ENCODE measurements at regions not wholly inside any gene's neighbourhood (a gene's known extent, or its start where the extent isn't known, plus 50 kb on each side); places are given as distances from the start of the nearest gene placed in this dataset.

DNA sequence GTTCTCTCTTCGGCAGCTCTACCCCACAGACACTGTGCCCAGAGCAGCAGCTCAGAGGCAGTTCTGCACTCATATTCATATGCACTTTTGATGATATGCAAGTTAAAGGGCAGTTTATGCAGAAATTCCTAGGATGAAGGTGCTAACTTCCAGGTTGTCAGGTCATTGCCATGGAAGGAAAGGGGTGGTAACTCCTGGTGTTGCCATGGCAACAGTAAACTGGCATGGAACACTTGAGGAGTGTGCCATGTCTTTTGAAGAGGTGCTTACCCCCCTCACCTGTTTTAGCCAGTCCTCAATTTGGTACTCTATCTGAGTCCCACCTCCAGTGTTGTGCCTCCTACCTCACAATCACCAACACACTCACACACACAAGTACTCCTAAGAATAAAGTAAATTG is 539.4 kb upstream of the BTBD3 start:
- no peaks in the 10 kb centered on the region for H3K27me3 ChIP-seq (ENCODE audit: insufficient read depth)
- no peaks in the 10 kb centered on the region for H3K9me3 ChIP-seq
- no peaks in the 10 kb centered on the region; a peak in 1 of 4 replicates for H3K4me1 ChIP-seq (ENCODE audit: control insufficient read depth in 1 of 2, insufficient read depth in 2 of 2, low read depth in 1 of 2, low read length in 1 of 2)
- no peak for DNase-seq
- no peaks in the 10 kb centered on the region for H3K79me2 ChIP-seq (ENCODE audit: insufficient read depth)
- H2AFZ ChIP-seq (ENCODE audit: low read depth) = no peak overlapping the region
- no peak for TF ChIP-seq NFIC (IDR thresholded peaks at IDR 0.05; ENCODE audit: borderline replicate concordance)
- TF ChIP-seq RXRA (IDR thresholded peaks at IDR 0.05; ENCODE audit: borderline replicate concordance, low read depth) = no peak
- TF ChIP-seq EZH2phosphoT487 (IDR thresholded peaks at IDR 0.05; ENCODE audit: borderline replicate concordance, low read depth) = no peak
- TF ChIP-seq RFX5 (IDR thresholded peaks at IDR 0.05; ENCODE audit: low read length) = no peak
- TF ChIP-seq, protein P1, sequence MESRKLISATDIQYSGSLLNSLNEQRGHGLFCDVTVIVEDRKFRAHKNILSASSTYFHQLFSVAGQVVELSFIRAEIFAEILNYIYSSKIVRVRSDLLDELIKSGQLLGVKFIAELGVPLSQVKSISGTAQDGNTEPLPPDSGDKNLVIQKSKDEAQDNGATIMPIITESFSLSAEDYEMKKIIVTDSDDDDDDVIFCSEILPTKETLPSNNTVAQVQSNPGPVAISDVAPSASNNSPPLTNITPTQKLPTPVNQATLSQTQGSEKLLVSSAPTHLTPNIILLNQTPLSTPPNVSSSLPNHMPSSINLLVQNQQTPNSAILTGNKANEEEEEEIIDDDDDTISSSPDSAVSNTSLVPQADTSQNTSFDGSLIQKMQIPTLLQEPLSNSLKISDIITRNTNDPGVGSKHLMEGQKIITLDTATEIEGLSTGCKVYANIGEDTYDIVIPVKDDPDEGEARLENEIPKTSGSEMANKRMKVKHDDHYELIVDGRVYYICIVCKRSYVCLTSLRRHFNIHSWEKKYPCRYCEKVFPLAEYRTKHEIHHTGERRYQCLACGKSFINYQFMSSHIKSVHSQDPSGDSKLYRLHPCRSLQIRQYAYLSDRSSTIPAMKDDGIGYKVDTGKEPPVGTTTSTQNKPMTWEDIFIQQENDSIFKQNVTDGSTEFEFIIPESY (IDR thresholded peaks at IDR 0.05; ENCODE audit: borderline replicate concordance, low read depth) = no peak
- TF ChIP-seq JUND (IDR thresholded peaks at IDR 0.05) = no peak
- TF ChIP-seq MEF2A (IDR thresholded peaks at IDR 0.05; ENCODE audit: borderline replicate concordance, low read depth) = no peak
- no peak for TF ChIP-seq TEAD4 (IDR thresholded peaks at IDR 0.05; ENCODE audit: borderline replicate concordance, insufficient read depth)
- no peak for TF ChIP-seq SMC3 (IDR thresholded peaks at IDR 0.05; ENCODE audit: low read depth, low read length)
- no peak for TF ChIP-seq CHD2 (IDR thresholded peaks at IDR 0.05; ENCODE audit: low read length, partially characterized antibody)
- no peak for TF ChIP-seq FOSL2 (IDR thresholded peaks at IDR 0.05; ENCODE audit: borderline replicate concordance, low read depth)
- TF ChIP-seq, protein P2, sequence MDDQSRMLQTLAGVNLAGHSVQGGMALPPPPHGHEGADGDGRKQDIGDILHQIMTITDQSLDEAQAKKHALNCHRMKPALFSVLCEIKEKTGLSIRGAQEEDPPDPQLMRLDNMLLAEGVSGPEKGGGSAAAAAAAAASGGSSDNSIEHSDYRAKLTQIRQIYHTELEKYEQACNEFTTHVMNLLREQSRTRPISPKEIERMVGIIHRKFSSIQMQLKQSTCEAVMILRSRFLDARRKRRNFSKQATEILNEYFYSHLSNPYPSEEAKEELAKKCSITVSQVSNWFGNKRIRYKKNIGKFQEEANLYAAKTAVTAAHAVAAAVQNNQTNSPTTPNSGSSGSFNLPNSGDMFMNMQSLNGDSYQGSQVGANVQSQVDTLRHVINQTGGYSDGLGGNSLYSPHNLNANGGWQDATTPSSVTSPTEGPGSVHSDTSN (IDR thresholded peaks at IDR 0.05) = no peak
- TF ChIP-seq, protein P3, sequence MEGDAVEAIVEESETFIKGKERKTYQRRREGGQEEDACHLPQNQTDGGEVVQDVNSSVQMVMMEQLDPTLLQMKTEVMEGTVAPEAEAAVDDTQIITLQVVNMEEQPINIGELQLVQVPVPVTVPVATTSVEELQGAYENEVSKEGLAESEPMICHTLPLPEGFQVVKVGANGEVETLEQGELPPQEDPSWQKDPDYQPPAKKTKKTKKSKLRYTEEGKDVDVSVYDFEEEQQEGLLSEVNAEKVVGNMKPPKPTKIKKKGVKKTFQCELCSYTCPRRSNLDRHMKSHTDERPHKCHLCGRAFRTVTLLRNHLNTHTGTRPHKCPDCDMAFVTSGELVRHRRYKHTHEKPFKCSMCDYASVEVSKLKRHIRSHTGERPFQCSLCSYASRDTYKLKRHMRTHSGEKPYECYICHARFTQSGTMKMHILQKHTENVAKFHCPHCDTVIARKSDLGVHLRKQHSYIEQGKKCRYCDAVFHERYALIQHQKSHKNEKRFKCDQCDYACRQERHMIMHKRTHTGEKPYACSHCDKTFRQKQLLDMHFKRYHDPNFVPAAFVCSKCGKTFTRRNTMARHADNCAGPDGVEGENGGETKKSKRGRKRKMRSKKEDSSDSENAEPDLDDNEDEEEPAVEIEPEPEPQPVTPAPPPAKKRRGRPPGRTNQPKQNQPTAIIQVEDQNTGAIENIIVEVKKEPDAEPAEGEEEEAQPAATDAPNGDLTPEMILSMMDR (IDR thresholded peaks at IDR 0.05) = no peak
- TF ChIP-seq EP300 (IDR thresholded peaks at IDR 0.05; ENCODE audit: borderline replicate concordance in 1 of 2, low read depth in 1 of 2, low read length in 1 of 2) = no peak
- no peak for TF ChIP-seq POLR2AphosphoS5 (IDR thresholded peaks at IDR 0.05; ENCODE audit: low read depth, low read length)
- no peak for TF ChIP-seq MXI1 (IDR thresholded peaks at IDR 0.05; ENCODE audit: low read depth, low read length)
- no peak for TF ChIP-seq SIN3A (IDR thresholded peaks at IDR 0.05; ENCODE audit: borderline replicate concordance, low read depth, low read length)
- no peak for TF ChIP-seq GABPA (IDR thresholded peaks at IDR 0.05; ENCODE audit: low read depth)
- TF ChIP-seq, protein P4, sequence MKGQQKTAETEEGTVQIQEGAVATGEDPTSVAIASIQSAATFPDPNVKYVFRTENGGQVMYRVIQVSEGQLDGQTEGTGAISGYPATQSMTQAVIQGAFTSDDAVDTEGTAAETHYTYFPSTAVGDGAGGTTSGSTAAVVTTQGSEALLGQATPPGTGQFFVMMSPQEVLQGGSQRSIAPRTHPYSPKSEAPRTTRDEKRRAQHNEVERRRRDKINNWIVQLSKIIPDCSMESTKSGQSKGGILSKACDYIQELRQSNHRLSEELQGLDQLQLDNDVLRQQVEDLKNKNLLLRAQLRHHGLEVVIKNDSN (IDR thresholded peaks at IDR 0.05; ENCODE audit: borderline replicate concordance, low read depth) = no peak
- WGBS (ENCODE audit: low lambda C conversion rate) = 80% methylated on average over 1 of the region's 1 CpG
- H3F3A ChIP-seq (replicated peaks; ENCODE audit: insufficient read depth) = no peaks in the 10 kb centered on the region
- H3K9ac ChIP-seq = no peak overlapping the region
- no peaks in the 10 kb centered on the region for H4K20me1 ChIP-seq (ENCODE audit: insufficient read depth)
- POLR2A ChIA-PET = no interaction called here
- H3K4me2 ChIP-seq = no peak overlapping the region
- no peak overlapping the region for H3K4me3 ChIP-seq (ENCODE audit: low read depth in 2 of 2, low read length in 1 of 2)
- no peak overlapping the region for H3K27ac ChIP-seq (ENCODE audit: low read depth in 2 of 2, low read length in 1 of 2)
- no peaks in the 10 kb centered on the region for H3K36me3 ChIP-seq (replicated peaks in 1 of 2; ENCODE audit: control insufficient read depth in 1 of 2, insufficient read depth in 2 of 2, low read length in 1 of 2)
- CTCF ChIA-PET = no interaction called here
- H3K9me2 ChIP-seq = no peaks in the 10 kb centered on the region
